SU-DHL-6 (cell line): ENCODE measurements at regions not wholly inside any gene's neighbourhood (a gene's known extent, or its start where the extent isn't known, plus 50 kb on each side); places are given as distances from the start of the nearest gene placed in this dataset.

ENCODE experiments used
- EZH2phosphoT487 ChIP-seq: fragments of 200-600 bp; sonication (generic), shearing (Covaris generic); conservative IDR thresholded peaks from 2 replicates; pipeline ENCODE4 v1.6.1; 2018; ENCODE audit warnings: mild to moderate bottlenecking, antibody characterized with exemption, low read length, moderate library complexity, mixed read lengths
- TF ChIP-seq, protein P1 (sequence below): fragments of 200-600 bp; sonication (generic); IDR thresholded peaks from one replicate; pipeline ENCODE4 v1.5.1; 2017; ENCODE audit warnings: antibody characterized with exemption, mild to moderate bottlenecking, low read length, moderate library complexity; ENCODE audit not compliant: insufficient read depth, poor library complexity, severe bottlenecking

DNA sequence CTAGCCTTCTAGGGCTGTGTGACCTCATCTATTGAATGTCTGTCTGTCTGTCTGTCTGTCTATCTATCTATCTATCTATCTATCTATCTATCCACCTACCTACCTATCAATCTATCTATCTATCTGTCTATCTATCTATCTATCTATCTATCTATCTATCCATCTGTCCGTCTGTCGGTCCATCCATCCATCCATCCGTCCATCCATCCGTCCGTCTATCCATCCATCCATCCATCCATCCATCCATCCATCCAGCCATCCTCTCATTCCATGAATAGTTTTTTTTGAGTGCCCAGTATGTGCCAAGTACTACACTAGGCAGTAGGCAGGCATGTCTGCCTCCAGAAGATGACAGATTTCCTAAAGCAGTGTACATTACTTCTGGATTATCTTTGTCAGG lies 122.5 kb downstream of the FOXB1 start:
- TF ChIP-seq, protein P1, sequence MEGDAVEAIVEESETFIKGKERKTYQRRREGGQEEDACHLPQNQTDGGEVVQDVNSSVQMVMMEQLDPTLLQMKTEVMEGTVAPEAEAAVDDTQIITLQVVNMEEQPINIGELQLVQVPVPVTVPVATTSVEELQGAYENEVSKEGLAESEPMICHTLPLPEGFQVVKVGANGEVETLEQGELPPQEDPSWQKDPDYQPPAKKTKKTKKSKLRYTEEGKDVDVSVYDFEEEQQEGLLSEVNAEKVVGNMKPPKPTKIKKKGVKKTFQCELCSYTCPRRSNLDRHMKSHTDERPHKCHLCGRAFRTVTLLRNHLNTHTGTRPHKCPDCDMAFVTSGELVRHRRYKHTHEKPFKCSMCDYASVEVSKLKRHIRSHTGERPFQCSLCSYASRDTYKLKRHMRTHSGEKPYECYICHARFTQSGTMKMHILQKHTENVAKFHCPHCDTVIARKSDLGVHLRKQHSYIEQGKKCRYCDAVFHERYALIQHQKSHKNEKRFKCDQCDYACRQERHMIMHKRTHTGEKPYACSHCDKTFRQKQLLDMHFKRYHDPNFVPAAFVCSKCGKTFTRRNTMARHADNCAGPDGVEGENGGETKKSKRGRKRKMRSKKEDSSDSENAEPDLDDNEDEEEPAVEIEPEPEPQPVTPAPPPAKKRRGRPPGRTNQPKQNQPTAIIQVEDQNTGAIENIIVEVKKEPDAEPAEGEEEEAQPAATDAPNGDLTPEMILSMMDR, result no peak
- TF ChIP-seq EZH2phosphoT487, result no peak
